IPS-NIHi11 (cell line): ENCODE measurements at regions not wholly inside any gene's neighbourhood (a gene's known extent, or its start where the extent isn't known, plus 50 kb on each side); places are given as distances from the start of the nearest gene placed in this dataset.

Experiments
- DNase-seq: peaks from one replicate; pipeline ENCODE4 v3.0.0; 2012; ENCODE audit warnings: mixed read lengths, low spot score

- DNase-seq: no peak
These were observed 305.5 kb upstream of the PKN2 start for GRCh38 chr1:88378560-88378959.

- DNase-seq: no peak
These were observed 289.1 kb upstream of the PKN2 start for GRCh38 chr1:88394958-88395357.

- DNase-seq: no peak
These were observed 285.7 kb upstream of the PKN2 start for GRCh38 chr1:88398338-88398737.

GRCh38 chr1:88399690-88400089, 284.4 kb upstream of the PKN2 start:
- no peak for DNase-seq

GRCh38 chr1:88401313-88401712, 282.8 kb upstream of the PKN2 start:
- DNase-seq: no peak

DNA sequence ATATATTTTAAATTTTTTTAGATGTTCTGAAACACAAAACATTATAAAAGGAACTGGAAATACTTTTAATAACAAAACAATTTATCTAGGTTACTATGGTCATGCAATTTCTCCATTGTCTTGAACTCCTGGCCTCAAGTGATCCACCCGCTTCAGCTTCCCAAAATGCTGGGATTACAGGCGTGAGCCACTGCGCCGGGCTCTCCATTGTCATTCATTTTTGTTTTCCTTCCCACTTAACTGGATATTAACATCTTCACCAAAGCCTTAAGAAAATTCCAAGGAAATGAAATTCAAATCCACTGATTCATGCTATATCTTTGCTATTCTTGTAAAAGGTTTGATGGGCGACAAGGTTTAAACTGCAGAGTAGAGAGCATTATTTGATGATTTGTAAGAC, 279.5 kb upstream of the PKN2 start:
- DNase-seq: no peak

GRCh38 chr1:88407248-88407647, 276.8 kb upstream of the PKN2 start:
- DNase-seq: no peak

DNA sequence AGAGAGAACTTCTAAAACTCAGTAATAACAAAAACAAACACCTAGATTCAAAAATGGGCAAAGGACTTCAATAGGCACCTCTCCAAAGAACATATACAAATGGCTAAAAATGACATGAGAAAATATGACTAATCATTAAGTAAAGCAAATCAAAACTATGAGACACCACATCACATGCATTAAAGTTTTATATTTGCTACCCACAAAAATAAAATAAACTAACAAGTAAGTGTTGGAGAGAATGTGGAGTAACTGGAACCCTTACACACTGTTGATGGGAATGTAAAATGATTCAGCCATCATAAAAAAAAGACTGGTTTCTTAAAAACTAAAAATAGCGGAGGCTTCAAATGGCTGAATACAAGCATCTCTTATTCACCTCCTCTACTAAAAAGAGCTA, 262.1 kb upstream of the PKN2 start:
- DNase-seq: no peak

DNA sequence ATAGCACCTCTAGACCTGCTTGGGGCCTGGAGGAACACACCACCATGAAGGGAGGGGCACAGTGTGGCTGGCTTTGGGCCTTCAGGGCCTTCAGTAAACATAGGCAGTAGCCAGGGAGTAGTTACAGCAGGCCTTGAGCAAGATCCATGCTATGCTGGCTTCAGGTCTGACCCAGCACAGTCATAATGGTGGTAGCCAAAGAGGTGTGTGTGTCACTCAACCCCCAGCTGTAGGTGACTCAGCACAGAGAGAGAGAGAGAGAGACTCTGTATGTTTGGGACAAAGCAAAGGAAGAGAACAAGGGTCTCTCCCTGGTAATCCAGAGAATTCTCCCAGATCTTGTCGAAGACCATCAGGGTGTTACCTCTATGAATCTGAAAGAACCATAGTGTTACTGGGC, 250.5 kb upstream of the PKN2 start:
- no peak for DNase-seq

- DNase-seq: no peak
These were observed 249.2 kb upstream of the PKN2 start for GRCh38 chr1:88434836-88435235.

DNA sequence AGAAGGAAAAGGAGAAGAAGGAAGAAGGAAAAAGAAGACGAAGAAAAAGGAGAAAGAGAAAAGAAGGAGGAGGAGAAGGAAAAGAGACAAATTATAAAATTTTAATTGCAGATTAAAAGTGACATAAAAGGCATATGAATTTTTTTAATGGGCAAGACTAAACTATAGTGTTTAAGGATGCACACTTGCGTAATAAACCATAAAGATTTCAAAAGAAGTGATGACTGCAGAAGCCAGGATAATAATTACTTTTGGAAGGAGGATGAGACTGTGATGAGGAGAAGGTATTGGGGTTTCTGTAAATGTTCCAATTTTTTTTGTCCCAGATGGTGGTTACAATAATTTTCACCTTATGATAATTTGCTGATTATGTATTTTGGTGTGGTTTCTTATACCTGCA, 243.1 kb upstream of the PKN2 start:
- DNase-seq: no peak

DNA sequence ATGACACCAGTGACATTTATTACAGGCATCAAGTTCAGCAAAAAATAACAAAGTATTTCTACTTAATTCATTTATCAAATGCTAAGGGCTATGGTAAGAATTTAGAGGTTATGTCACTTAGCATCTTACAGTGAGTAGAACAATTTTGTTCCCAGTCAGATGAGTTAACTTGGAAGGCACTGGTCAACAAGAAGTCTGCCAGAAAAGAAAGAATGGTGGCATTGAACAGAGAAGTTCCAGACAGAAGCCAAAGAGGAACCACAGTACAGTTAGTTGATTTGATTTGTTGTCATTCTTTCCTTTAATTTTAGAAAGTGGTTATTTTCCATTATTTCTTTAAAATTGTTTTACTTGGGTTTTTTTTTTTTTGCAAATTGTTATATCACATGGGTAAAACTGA, 232.2 kb upstream of the PKN2 start:
- DNase-seq: no peak

- no peak for DNase-seq
These were observed 230.8 kb upstream of the PKN2 start for GRCh38 chr1:88453295-88453694.

DNA sequence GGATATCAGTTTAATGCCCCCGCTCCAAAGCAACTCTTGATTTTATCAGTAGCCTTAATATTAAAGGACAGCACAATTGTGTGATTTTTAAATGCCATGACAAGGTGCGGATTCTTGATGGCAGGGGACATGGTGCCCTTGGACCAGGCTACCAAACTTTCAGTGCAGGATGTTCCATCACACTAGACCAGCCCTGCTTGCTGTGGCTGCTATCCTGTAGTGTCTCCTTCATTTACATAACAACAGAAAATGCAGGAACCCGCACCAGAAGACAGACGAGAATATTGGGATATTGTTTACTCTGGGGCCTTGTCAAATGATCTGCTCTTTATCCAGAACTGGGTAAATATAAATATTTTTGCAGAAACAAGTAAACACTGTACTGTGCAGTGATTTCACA, 229.3 kb upstream of the PKN2 start:
- peak; percentile 11 for DNase-seq

GRCh38 chr1:88455621-88456256, 228.3 kb upstream of the PKN2 start:
- no peak for DNase-seq

DNA sequence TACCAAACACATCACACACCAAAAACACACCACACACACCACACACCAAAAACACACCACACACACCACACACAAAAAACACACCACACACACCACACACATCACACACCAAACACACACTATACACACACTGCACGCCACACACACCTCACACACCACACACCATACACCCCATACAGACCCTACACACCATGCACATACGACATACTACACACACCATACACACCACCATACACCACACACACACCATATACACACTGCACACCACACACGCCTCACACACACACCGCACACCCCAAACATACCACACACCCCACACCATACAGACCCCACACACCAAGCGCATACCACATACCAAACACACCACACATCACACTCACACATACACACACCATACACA, 226.9 kb upstream of the PKN2 start:
- no peak for DNase-seq

- no peak for DNase-seq
These were observed 223.1 kb upstream of the PKN2 start for GRCh38 chr1:88461007-88461406.

- no peak for DNase-seq
These were observed 222.0 kb upstream of the PKN2 start for GRCh38 chr1:88462096-88462487.

DNA sequence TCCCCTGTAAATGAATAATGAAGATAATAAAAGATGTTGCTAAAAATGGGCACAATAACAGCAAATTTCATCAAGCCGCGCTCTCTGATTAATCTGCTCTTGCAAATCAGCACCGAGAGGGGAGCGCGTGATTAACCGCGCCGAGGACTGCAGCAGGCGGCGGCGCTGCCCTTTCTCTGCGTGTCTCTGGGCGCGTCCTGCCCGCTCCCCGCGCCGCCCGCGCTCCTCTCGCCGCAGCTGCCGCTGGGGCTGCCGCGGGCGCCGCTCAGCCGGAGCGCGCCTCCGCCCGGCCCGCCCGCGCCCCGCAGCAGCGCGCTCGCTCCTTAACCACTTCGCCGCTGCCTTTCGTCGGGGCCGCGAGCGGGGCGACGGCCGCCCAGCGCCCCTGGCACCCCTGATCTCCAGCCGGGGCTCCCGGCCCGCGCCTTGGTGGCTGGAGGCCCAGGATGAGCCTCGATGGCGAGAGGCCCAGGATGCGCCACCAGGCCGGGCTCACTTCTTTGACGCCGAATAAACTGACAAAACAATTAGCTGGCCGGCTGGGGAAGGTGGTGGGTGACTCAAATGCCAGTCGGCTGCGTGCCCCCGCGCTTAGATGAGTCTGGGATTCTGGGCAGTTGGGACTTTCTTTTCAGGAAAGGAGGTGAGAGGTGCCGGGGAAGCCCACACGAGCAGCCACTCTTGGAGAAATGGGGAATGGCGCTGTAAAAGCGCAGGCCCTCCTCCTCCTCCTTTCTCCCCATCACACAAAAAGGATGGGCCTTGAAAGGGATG, 221.4 kb upstream of the PKN2 start:
- peak; percentile 76 for DNase-seq

DNA sequence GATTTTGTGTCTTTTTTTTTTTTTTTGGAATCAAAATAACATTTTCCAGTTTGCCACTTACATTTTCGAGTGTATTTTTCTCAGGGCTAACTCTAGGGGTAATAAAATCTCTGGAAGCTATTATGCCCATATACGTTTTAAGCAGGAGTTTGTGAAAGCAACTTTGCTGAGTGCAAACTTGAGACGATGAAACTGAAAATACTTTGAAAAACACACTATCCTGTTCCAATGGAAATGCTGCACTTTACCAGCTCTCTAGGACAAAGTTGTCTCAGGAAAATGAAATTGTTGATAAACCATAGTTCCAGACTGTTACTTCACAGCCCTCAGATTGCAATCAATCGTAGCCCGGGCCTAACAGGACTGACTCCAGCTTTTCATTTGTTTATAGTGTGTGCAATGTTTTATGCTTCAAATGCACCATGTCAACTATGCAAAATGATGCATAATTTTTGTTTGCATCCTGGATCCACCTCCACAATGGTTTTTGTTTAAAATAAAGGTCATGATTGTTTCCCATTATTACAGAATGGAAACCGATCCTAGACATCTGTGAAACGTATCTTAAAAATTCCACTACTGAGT, 220.6 kb upstream of the PKN2 start:
- DNase-seq: no peak

DNA sequence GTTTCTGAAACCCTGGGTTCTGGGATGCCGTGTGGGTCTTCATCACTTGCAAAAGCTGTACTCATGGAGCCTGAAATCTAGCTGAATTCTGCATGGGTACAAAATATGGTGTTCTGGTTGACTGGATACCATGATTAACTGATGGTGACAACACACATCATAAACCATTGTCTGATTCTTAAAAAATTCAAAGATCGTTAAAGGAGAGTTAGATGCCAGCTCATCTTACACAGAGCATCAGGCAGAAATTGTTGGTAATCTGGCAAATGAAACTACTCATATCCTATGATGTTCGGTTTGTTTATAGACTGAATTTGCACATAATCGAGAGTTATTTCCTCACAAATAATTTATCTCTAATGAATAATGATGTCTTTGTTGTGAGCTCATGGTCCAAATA, 218.1 kb upstream of the PKN2 start:
- no peak for DNase-seq

- no peak for DNase-seq
These were observed 217.0 kb upstream of the PKN2 start for GRCh38 chr1:88466899-88467580.

- DNase-seq: no peak
These were observed 211.8 kb upstream of the PKN2 start for GRCh38 chr1:88472298-88472697.
